HG03095 (cell line): ENCODE measurements at regions not wholly inside any gene's neighbourhood (a gene's known extent, or its start where the extent isn't known, plus 50 kb on each side); places are given as distances from the start of the nearest gene placed in this dataset.
"Not testable (repeated sequence)": the region's sequence is repeated elsewhere in the genome, so short reads cannot be mapped to it uniquely, and the experiment has no call there.

Experiments used
- ATAC-seq: cut with Tn5 transposase; IDR thresholded peaks from one replicate; pipeline ENCODE4 v1.9.1; 2021; ENCODE audit warnings: moderate library complexity; ENCODE audit not compliant: unreplicated experiment

GRCh38 chr5:39933061-39933460, 508.3 kb upstream of the DAB2 start:
- no peak for ATAC-seq

DNA sequence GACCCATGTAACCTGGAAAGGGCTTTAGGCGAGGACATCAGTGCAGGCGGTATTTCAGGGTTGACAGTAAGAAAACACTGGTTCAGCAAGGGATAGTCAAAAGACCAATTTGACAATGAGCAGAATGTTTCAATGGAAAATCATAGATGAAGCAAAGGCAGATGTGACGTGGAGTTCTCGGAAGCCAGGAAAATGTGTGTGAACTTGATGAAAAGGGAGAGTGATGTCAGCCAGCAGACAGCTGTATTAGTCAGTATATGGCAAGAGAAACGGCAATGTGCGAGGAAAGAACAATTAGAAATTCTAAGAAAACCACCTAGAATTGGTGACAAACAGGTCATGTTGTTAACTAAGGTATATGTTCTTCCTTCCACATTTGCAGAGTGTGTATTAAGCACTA, 503.9 kb upstream of the DAB2 start:
- no peak for ATAC-seq

DNA sequence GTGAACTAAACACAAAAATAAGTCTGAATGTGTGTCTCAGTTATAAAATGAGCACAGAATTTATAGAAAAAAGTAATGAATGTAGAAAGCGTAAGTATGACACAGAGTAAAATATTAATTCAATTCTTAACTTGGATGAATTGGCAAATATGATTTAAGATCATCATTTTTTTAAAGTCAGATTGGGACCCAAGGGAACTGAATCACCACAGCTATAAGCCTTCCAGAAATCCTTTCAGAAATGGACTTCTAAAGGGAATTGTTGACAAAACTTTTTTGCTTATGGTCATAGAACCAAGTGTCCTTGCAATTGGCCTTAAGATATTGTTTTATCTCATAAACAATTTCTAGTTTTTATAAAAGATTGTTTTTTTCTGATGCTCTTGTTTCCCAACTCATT, 495.1 kb upstream of the DAB2 start:
- ATAC-seq, result no peak

GRCh38 chr5:39912906-39913305, 488.1 kb upstream of the DAB2 start:
- no peak for ATAC-seq

- not testable (repeated sequence) for ATAC-seq
Measured at GRCh38 chr5:39907267-39907951, 482.6 kb upstream of the DAB2 start.

DNA sequence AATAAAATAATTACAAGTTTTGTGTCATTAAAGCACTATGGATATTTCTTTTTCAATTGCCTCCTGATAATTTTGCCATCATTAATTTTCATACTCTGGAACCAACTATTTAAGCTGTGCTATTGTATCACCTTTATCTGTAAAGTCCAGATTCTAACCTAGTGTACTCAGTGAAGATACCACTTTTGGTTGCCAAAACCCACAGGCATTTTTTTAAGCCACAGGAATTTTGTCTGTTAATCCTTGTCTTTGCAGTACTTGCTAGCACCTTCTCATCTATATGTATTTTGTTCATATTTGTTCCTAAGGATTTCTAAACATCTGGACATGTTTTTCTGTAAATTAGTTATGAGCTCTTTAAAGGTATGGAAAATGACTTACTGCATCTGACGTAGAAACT, 481.4 kb upstream of the DAB2 start:
- no peak for ATAC-seq

DNA sequence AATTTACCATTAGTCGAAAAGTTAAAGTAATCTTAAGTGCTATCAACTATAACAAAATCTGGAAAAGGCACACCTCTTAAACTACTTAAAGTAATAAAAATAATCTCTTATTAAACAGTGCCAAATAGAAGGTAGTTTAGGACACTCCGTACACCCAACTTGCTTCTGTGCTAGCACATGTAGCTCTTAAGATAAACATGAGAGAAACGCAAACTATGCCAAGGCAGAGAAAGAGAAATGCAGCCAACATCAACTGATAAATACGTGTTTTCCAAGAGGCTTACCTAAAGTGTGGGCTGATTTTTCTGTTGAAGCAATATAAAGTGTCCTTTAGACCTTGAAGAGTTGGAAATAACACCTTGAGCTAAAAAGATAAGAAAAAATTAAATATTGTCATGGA, 480.6 kb upstream of the DAB2 start:
- no peak for ATAC-seq

DNA sequence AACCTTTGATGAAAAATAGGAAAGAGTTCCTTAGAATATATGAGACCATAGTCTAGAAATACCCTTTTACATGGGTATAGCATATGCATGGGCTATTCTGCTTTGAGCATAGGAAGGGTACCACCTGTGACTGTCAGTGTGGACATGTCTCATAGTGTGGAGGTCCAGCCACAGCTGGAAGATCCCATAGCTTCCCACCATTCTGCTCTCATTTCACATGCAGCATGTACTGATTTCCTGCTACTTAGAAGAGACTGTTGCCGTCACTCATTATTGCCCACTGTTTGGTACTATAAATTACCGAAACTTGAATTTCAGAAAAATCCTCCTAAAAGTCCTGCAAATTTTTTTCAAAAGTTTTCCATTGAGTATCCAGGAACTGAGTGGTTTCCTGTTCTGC, 477.8 kb upstream of the DAB2 start:
- no peak for ATAC-seq

- ATAC-seq, result no peak
Measured at GRCh38 chr5:39898731-39899130, 474.0 kb upstream of the DAB2 start.

GRCh38 chr5:39896706-39897105, 471.9 kb upstream of the DAB2 start:
- no peak for ATAC-seq

- no peak for ATAC-seq
Measured at GRCh38 chr5:39896104-39896503, 471.3 kb upstream of the DAB2 start.

DNA sequence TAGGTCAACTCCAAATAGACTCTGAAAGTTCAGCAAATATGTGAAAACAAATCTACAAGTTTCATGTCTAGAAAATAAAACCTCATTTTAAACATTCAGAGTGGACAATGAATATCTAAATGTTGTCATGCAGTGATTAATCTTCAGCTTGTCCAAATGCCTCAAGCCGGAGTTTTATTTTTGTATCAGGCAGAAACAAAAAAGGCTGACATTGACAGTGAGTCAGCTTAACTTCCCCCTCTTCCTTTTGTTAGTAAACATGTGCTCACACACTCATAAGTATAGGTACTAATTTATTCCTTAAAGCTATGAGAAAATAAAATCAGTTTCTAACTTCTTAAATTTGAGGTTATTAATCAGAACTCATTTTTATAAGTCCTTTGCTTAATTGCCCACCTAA, 467.9 kb upstream of the DAB2 start:
- no peak for ATAC-seq

- no peak for ATAC-seq
Measured at GRCh38 chr5:39891376-39891775, 466.6 kb upstream of the DAB2 start.

GRCh38 chr5:39880985-39881384, 456.2 kb upstream of the DAB2 start:
- ATAC-seq, result no peak

DNA sequence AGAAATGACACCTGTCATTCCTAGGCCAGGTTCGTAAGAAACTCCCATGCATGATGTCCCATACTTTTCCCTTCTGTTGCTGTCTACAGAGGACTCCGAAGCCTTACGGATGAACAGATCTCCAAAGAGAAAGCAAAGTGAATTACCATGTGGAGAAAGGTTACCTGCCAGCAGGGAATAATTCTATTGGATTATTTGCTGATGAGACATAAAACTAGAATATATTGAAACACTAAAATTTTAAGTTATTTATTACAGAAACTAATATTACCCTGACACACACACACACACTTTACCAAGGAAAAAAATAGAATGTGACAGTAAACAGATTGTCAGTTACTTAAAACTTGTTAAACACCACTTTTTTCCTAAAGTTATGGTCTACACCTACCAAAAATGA, 452.7 kb upstream of the DAB2 start:
- no peak for ATAC-seq

DNA sequence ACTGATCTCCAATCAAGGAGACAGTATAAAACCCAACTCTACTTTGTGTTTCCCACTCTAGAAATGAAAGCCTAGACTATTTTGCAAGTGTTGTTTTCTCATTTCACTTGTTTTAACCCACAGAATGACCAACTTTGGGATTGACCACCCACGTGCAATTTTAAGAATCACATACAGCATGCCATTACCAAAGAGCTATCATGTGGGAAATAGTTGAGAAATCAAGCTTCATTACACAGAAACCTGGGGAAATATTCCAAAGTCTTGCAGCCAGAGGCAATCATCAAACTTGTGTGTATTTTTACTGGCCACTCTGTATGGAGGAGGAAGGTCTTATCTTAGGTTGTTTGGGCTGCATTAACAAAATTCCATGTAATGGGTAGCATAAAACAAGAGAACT, 451.4 kb upstream of the DAB2 start:
- ATAC-seq, result no peak

GRCh38 chr5:39870137-39870536, 445.4 kb upstream of the DAB2 start:
- ATAC-seq, result no peak

GRCh38 chr5:39869396-39869795, 444.6 kb upstream of the DAB2 start:
- no peak for ATAC-seq

- ATAC-seq, result no peak
Measured at GRCh38 chr5:39867923-39868322, 443.1 kb upstream of the DAB2 start.

DNA sequence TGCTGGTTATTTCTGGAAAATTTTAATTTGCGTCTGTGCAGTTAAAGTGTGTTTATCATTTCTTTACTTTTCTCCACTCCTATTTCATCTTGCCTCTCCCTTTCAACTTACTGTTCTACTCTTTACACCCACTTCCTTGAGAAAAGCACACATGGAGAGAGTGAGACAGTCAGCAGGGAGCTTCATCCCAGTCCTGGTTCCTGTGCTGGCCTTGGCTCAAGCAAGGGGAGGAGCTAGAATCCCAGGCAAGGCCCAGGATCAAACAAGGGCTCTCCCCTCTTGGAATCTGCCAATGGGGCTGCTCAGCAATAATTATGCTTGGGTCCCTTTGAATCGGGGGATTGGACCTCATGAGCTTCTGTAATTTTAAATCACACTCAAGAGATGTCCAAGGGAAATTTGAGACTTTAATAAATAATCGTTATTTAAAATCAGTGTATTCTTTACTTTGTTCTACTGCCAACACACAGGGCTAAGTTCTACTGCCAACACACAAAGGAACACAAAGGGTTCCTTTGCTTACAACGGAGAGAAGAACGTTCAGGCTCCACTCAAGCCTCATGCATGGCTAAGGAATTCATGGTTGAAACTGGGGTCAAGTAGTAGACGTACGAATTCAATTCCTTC, 439.3 kb upstream of the DAB2 start:
- no peak for ATAC-seq

GRCh38 chr5:39857041-39857440, 432.3 kb upstream of the DAB2 start:
- ATAC-seq, result no peak

GRCh38 chr5:39854771-39855410, 430.1 kb upstream of the DAB2 start:
- ATAC-seq, result no peak

DNA sequence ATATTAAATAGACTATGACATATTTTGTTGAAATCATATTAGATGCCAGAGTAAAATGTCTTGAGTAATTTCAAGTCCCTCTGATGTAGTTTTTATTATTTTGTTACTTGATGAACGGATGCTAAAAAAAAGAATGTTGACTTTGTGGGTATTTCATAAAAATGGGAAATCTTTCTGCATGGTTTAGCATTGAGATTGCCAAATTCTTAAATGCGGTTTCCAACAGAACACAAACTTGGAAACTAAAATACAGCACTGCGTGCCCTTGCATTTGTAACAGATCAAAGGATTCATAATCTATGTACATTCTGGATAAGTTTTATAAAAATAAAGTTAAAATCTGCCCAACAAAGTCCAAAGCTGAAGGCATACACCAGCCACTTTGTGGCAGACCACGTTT, 425.5 kb upstream of the DAB2 start:
- no peak for ATAC-seq
